GM21528 (cell line): ENCODE measurements at regions not wholly inside any gene's neighbourhood (a gene's known extent, or its start where the extent isn't known, plus 50 kb on each side); places are given as distances from the start of the nearest gene placed in this dataset.

Experiments used
- ATAC-seq: cut with Tn5 transposase; IDR thresholded peaks from one replicate; pipeline ENCODE4 v1.9.1; 2021; ENCODE audit warnings: mild to moderate bottlenecking, moderate library complexity; ENCODE audit not compliant: unreplicated experiment, low FRiP score

DNA sequence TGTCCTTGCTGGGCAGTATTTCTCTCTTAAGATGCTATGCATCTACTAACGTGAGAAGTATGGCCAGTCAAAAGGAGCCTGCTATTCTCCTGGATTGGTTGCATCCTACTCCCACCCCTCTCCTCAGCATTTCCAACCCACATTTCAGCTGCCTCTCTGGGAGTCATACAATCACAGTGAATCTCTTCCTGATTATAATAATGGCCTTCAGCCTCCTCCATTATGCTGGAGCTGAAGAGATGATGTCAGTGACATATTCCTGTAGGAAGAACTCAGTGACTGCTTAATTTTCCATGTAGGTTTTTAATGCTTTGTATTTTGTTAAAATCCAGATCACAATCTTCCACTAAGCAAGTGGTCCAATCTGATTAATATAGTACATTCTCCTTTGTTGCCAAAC is 82.7 kb upstream of the SUCLG2 start:
- ATAC-seq: no peak

DNA sequence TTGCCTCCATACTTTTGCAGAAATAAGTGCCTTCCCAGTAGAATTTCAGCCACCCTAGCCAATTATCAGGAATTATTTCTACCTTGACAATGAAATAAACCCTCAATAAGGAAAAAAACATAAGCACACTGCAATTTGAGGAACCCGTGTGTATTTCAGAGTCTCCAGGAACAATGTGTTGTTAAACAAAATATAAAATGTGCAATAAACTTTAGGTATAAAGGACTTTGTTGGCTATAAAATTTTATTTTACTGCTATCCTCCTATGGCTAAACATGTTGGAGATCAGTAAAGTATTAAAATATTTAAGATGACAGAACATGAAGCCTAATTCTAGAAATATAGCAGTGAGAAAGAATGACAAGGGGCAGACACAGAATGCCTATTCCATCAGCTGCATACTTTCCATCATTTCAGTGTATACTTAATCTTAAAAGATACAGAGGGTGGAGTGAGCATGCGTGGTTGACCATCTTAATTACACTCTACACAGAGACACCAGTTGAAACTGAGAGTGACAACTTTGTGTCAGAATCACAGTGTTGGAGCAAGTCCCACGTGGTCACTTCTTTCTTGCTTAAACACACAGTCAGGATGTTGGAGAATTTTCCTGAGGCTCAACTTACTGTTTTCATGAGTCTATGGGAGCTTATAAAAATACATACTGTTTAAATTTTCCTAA is 79.0 kb upstream of the SUCLG2 start:
- ATAC-seq: no peak

DNA sequence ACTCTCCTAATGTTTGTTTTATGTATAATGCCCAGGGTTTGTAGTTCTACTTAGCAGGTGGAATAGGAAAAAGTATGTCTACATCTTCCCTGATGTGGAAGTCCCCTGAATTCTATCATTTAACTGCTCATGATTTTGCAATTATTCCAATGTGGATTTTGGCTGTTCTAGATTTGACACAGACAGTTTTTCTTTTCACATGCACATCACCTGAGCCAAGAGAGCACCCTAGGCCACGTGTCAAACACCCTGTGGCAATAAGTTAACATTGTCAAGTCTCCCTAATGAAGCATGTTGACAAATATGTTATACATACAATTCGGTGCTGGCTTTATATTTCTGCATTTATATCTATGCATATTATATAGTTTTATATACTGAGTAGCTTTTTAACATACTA is 70.0 kb upstream of the SUCLG2 start:
- no peak for ATAC-seq

DNA sequence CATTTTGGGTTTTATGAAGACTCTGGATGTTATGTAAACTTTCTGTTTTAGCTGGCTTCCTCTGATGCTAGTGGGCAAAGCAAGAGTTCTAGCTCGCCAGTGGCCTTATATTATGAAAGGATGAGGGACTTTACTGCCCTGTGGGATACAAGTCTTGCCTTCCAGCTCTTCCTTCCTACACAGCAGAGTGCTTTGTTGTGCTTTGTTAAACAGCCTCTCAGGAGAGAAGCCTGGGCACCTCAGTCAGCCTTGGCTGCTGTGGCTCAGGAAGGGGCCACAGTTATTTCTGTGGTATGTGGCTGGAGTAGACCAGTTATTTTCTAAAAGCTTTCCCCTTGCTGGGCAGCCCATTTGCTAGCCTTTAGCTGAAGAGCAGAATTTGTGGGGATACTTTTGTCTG is 69.5 kb upstream of the SUCLG2 start:
- no peak for ATAC-seq

DNA sequence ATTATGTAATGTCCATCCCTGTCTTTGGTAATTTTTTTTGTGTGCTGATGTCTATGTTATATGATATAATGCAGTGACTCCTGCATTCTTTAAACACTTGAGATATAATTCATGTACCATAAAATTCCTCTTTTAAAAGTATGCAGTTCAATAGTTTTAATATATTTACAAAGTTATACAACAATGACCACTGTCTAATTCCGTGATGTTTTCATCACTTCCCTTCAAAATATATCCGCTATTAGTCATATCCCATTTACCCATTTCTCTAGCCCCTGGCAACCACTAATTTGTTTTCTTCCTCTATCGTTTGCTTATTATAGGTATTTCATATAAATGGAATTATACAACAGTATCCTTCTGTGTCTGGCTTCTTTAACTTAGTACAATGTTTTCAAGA is 64.9 kb upstream of the SUCLG2 start:
- ATAC-seq: no peak

DNA sequence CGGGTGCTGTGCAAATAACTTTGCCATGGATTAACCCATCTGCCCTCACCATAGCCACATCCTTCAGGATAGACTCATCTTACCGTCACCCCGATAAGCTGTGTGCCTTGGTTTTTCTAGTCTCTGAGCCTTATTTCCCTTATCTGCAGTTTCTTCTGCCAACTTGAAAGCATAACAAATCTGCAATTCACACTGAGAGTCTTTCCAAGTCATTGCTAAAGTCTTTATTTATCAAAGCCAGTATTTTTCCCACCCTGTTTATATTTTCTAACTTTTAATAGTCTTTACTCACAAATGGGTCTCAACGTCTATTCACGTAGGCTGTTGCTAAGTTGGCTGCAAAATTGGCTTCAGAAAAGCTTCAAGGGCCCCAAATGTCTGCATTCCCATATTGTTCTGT is 61.6 kb upstream of the SUCLG2 start:
- ATAC-seq: no peak

DNA sequence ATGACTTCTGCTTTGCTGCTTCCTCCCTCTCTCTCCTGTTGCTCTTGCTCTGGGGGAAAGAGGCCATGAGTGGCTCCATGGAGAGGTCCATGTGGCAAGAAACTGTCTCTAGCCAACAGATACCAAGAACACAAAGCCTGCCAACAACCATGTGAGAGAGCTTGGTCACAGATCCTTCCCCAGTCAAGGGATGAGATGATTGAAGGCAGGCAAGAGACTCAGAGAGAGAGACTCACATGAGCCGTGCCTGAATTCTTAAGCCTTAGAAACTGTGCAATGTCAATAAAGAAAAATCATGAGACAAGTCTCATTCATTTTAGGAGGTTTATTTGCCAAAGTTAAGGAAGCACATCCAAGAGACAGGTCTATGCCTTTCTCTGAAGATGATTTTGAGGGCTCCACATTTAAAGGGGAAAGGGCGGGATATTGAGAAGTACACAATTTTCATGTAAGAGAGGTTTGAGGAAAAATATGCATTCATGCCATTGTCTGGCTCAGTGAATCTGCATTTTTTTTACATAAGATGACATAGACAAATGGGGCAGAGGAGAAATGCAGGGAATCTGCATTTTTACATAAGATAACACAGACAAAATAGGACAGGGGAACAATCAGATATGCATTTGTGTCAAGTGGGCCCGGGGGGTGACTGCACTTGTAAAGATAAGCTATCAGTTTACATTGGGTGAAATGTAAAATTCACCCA is 59.5 kb upstream of the SUCLG2 start:
- ATAC-seq: no peak

DNA sequence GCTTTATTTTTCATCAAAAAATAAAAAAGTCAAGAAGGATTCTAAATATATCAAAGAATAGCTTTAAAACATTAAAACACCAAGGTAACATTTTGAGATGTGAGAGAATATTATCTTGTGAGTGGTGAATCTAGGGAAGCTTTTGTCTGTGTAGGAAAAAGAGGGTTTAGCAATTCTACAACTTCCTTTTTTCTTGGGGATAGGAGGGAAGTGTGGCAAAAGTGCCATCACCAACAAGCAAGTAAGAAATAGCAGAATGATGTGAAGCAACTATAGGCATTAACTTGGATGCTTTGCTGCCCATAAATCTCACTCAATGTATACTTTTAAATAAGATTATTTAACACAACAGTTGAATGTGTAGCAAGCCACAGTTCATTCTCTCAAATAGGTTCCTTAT is 57.8 kb upstream of the SUCLG2 start:
- ATAC-seq: no peak

DNA sequence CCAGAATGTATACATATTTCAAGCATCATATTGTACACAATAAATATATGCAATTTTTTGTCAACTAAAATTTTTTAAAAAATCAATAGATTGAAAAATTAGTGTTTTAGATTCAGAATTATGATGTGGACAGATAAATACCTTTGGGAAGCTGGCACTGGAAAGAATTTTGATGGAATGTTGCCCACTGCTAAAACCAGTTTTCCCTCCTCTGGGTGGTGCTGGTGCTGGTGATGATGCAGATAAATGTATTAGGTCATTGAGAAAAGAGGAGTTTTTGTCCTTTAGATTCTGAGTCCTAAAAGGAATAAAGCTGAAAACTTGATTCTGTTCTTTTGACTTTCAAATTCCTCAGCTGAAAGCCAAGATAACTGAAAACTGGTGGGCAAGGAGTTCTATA is 56.0 kb upstream of the SUCLG2 start:
- ATAC-seq: no peak

DNA sequence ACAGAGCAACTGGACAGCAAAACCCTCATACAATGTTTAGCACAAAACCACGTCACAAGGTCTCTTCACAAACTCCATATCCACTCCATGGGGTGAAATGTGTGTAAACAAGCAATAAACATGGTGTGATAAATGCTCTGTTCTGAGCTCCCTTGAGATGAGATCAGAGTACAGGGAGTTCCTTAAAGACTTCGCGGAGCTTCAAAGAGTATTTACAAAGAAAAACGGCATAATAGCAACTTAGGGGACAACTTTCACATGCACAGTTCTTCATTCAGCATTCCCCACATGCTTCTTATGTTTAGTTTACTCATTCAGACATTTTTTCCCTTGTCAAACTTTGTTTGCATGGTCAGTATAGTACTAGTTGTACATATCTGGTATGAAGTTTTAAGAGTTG is 52.5 kb upstream of the SUCLG2 start:
- ATAC-seq: no peak

DNA sequence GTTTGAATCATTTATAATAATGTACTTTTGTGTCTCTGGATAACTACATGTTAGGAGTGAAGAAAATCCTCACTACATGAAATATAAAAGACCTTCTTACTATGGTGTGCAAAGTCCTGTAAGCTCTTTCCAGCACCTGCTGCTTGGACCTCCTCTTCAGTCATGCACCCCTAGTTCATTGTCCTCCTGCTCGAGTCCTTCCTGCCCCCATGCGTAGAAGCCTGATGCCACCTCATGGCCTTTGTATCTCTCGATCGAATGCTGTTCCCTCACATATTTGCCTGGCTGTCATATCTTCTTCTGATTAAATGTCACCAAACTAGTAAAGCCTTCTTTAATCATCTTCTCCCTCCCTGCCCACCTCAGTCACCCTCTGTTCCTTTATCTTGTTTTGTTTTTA is 49.9 kb upstream of the SUCLG2 start:
- ATAC-seq: no peak
